H1 (cell line): ENCODE measurements at regions not wholly inside any gene's neighbourhood (a gene's known extent, or its start where the extent isn't known, plus 50 kb on each side); places are given as distances from the start of the nearest gene placed in this dataset.

ENCODE experiments used
- BCL11A ChIP-seq, 2 experiments: IDR thresholded peaks; one replicate each; pipeline ENCODE4 v1.6.1; 2011; ENCODE audit warnings: low read depth in 2 of 2, low read length in 2 of 2, mild to moderate bottlenecking in 2 of 2
- CTCF ChIP-seq, 3 experiments: IDR thresholded peaks; 1 replicate in 2 of 3; 2 replicates in 1 of 3; pipeline versions ENCODE4 v1.5.1 to v1.6.1; 2011; ENCODE audit warnings: low read length in 3 of 3, mild to moderate bottlenecking in 3 of 3, inconsistent platforms in 2 of 3, low read depth in 1 of 3, moderate library complexity in 1 of 3; ENCODE audit not compliant: insufficient read depth in 1 of 3; ENCODE audit errors: control extremely low read depth in 1 of 3
- JUND ChIP-seq: IDR thresholded peaks from 2 replicates; pipeline ENCODE4 v1.6.1; 2011; ENCODE audit warnings: mild to moderate bottlenecking, improper control_type of control experiment, low read length
- POLR2A ChIP-seq, 2 experiments: IDR thresholded peaks; 1 replicate in 1 of 2; 2 replicates in 1 of 2; pipeline ENCODE4 v1.6.1; 2011; ENCODE audit warnings: low read depth in 2 of 2, low read length in 2 of 2, mild to moderate bottlenecking in 2 of 2; ENCODE audit errors: control extremely low read depth in 1 of 2
- RAD21 ChIP-seq, 2 experiments: IDR thresholded peaks in 1 of 2; conservative IDR thresholded peaks in 1 of 2; 2 replicates each; pipeline ENCODE4 v1.6.1; 2011; ENCODE audit warnings: low read depth in 2 of 2, low read length in 2 of 2, improper control_type of control experiment in 1 of 2, inconsistent platforms in 1 of 2, mild to moderate bottlenecking in 1 of 2, moderate library complexity in 1 of 2
- SP1 ChIP-seq: IDR thresholded peaks from 2 replicates; pipeline ENCODE4 v1.6.1; 2011; ENCODE audit warnings: low read depth, low read length
- TAF1 ChIP-seq: IDR thresholded peaks from 2 replicates; pipeline ENCODE4 v1.6.1; 2011; ENCODE audit warnings: mild to moderate bottlenecking, low read depth, low read length

- TF ChIP-seq JUND: no peak
- no peak for TF ChIP-seq BCL11A (IDR thresholded peaks at IDR 0.05; ENCODE audit: low read depth in 2 of 2, low read length in 2 of 2)
- TF ChIP-seq TAF1: no peak
- no peak for TF ChIP-seq SP1
- TF ChIP-seq CTCF (IDR thresholded peaks at IDR 0.05; ENCODE audit: control extremely low read depth in 1 of 3, insufficient read depth in 1 of 3, low read depth in 1 of 3, low read length in 3 of 3): no peak
- TF ChIP-seq POLR2A (IDR thresholded peaks at IDR 0.05; ENCODE audit: control extremely low read depth in 1 of 2, low read depth in 2 of 2, low read length in 2 of 2): no peak
- TF ChIP-seq RAD21 (IDR thresholded peaks at IDR 0.05 in 1 of 2, conservative IDR thresholded peaks at IDR 0.05 in 1 of 2; ENCODE audit: low read depth in 2 of 2, low read length in 2 of 2): no peak
These were observed 135.6 kb upstream of the ZIC3 start for GRCh38 chrX:137430301-137430700.
